ENCODE measurements at regions not wholly inside any gene's neighbourhood (a gene's known extent, or its start where the extent isn't known, plus 50 kb on each side); places are given as distances from the start of the nearest gene placed in this dataset.

DNA sequence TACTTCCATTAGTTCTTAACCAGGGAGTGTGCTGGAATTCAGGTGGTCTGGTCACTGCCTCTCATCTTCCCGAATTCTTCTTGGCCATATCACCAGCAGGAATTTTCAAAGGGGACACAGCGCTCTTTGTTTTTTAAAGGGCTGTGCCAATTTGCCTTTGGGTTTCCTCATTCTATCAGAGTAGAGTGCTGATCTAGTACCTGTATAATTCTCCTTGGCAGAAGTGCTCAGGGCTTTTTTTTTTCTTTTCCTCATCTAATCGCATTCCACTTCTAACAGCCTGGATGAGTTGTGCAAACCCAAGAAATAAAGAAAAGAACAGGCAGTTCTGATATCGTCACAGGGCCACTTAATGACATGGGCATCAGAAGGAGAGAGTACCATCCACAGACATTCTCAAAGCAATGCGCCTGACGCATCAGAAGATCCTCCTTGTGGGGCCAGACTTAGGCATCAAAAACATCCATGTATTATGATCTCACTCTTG, 121.0 kb downstream of the ASB7 start:
- Histone ChIP-seq H3K9me1 (ENCODE audit: control insufficient read depth, insufficient read depth, low read length) (no peaks in the 10 kb centered on the region), H3K4me3 (no peak overlapping the region), H3K27me3 (ENCODE audit: control insufficient read depth in 2 of 2, insufficient read depth in 2 of 2, low read length in 2 of 2) (peaks cover 8 to 37% of the 10 kb centered on the region in 2 experiments; a peak in 3 of 5 replicates), H3K9ac (ENCODE audit: insufficient read depth in 1 of 2, low read depth in 2 of 2, low read length in 2 of 2) (no peak overlapping the region), H2AFZ (ENCODE audit: low read depth, low read length) (no peak overlapping the region), H3K4me1 (replicated peaks in 1 of 2; ENCODE audit: control insufficient read depth in 2 of 2, insufficient read depth in 2 of 2, low read length in 2 of 2) (no peaks in the 10 kb centered on the region), H3K36me3 (ENCODE audit: control insufficient read depth, insufficient read depth, low read length) (no peaks in the 10 kb centered on the region), H3K27ac (ENCODE audit: extremely low read depth, low read depth, low read length) (no peak overlapping the region), H3K9me3 (replicated peaks; ENCODE audit: control insufficient read depth, insufficient read depth, low read depth, low read length) (no peaks in the 10 kb centered on the region), H4K20me1 (replicated peaks; ENCODE audit: control insufficient read depth, insufficient read depth, low read length) (no peaks in the 10 kb centered on the region), H3K4me2 (ENCODE audit: insufficient read depth, low read length) (no peak overlapping the region), H3K79me2 (ENCODE audit: control insufficient read depth, insufficient read depth, low read length) (no peaks in the 10 kb centered on the region)
- ATAC-seq (no peak), FAIRE-seq (no peak), DNase-seq (ENCODE audit: extremely low read depth in 1 of 4, low spot score in 3 of 4) (no peak)
- no TSS peak for BruUV-seq (replicated peaks)
- POLR2A ChIA-PET: interaction anchor here (0.7 kb wide), 1 partner anchor 134 kb away, joined by 3 read pairs; no protein-coding TSS in a partner anchor
- intact Hi-C loops (cut with micrococcal nuclease): no loop called here
- CTCF ChIA-PET (ENCODE audit: low intra/inter-chr PET ratio): no interaction called here
- 1% methylated on average over 6 of the region's 6 CpGs for WGBS (ENCODE audit: insufficient coverage, low coverage, missing lambda C conversion rate)
- in situ Hi-C loops (cut with MboI): no loop called here
- TF ChIP-seq, protein P1, sequence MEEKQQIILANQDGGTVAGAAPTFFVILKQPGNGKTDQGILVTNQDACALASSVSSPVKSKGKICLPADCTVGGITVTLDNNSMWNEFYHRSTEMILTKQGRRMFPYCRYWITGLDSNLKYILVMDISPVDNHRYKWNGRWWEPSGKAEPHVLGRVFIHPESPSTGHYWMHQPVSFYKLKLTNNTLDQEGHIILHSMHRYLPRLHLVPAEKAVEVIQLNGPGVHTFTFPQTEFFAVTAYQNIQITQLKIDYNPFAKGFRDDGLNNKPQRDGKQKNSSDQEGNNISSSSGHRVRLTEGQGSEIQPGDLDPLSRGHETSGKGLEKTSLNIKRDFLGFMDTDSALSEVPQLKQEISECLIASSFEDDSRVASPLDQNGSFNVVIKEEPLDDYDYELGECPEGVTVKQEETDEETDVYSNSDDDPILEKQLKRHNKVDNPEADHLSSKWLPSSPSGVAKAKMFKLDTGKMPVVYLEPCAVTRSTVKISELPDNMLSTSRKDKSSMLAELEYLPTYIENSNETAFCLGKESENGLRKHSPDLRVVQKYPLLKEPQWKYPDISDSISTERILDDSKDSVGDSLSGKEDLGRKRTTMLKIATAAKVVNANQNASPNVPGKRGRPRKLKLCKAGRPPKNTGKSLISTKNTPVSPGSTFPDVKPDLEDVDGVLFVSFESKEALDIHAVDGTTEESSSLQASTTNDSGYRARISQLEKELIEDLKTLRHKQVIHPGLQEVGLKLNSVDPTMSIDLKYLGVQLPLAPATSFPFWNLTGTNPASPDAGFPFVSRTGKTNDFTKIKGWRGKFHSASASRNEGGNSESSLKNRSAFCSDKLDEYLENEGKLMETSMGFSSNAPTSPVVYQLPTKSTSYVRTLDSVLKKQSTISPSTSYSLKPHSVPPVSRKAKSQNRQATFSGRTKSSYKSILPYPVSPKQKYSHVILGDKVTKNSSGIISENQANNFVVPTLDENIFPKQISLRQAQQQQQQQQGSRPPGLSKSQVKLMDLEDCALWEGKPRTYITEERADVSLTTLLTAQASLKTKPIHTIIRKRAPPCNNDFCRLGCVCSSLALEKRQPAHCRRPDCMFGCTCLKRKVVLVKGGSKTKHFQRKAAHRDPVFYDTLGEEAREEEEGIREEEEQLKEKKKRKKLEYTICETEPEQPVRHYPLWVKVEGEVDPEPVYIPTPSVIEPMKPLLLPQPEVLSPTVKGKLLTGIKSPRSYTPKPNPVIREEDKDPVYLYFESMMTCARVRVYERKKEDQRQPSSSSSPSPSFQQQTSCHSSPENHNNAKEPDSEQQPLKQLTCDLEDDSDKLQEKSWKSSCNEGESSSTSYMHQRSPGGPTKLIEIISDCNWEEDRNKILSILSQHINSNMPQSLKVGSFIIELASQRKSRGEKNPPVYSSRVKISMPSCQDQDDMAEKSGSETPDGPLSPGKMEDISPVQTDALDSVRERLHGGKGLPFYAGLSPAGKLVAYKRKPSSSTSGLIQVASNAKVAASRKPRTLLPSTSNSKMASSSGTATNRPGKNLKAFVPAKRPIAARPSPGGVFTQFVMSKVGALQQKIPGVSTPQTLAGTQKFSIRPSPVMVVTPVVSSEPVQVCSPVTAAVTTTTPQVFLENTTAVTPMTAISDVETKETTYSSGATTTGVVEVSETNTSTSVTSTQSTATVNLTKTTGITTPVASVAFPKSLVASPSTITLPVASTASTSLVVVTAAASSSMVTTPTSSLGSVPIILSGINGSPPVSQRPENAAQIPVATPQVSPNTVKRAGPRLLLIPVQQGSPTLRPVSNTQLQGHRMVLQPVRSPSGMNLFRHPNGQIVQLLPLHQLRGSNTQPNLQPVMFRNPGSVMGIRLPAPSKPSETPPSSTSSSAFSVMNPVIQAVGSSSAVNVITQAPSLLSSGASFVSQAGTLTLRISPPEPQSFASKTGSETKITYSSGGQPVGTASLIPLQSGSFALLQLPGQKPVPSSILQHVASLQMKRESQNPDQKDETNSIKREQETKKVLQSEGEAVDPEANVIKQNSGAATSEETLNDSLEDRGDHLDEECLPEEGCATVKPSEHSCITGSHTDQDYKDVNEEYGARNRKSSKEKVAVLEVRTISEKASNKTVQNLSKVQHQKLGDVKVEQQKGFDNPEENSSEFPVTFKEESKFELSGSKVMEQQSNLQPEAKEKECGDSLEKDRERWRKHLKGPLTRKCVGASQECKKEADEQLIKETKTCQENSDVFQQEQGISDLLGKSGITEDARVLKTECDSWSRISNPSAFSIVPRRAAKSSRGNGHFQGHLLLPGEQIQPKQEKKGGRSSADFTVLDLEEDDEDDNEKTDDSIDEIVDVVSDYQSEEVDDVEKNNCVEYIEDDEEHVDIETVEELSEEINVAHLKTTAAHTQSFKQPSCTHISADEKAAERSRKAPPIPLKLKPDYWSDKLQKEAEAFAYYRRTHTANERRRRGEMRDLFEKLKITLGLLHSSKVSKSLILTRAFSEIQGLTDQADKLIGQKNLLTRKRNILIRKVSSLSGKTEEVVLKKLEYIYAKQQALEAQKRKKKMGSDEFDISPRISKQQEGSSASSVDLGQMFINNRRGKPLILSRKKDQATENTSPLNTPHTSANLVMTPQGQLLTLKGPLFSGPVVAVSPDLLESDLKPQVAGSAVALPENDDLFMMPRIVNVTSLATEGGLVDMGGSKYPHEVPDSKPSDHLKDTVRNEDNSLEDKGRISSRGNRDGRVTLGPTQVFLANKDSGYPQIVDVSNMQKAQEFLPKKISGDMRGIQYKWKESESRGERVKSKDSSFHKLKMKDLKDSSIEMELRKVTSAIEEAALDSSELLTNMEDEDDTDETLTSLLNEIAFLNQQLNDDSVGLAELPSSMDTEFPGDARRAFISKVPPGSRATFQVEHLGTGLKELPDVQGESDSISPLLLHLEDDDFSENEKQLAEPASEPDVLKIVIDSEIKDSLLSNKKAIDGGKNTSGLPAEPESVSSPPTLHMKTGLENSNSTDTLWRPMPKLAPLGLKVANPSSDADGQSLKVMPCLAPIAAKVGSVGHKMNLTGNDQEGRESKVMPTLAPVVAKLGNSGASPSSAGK (IDR thresholded peaks at IDR 0.05): no peak
- no peak for TF ChIP-seq ZNF436 (CRISPR knock-in tag; IDR thresholded peaks at IDR 0.05)
- TF ChIP-seq, protein P2, sequence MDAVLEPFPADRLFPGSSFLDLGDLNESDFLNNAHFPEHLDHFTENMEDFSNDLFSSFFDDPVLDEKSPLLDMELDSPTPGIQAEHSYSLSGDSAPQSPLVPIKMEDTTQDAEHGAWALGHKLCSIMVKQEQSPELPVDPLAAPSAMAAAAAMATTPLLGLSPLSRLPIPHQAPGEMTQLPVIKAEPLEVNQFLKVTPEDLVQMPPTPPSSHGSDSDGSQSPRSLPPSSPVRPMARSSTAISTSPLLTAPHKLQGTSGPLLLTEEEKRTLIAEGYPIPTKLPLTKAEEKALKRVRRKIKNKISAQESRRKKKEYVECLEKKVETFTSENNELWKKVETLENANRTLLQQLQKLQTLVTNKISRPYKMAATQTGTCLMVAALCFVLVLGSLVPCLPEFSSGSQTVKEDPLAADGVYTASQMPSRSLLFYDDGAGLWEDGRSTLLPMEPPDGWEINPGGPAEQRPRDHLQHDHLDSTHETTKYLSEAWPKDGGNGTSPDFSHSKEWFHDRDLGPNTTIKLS (IDR thresholded peaks at IDR 0.05; ENCODE audit: borderline replicate concordance, low read depth): no peak
- TF ChIP-seq NFYB (IDR thresholded peaks at IDR 0.05; ENCODE audit: extremely low read depth, insufficient read length): no peak
- no peak for TF ChIP-seq ZZZ3 (IDR thresholded peaks at IDR 0.05)
- no peak for TF ChIP-seq NCOA1 (IDR thresholded peaks at IDR 0.05; ENCODE audit: low read depth)
- TF ChIP-seq ZNF174 (CRISPR knock-in tag; IDR thresholded peaks at IDR 0.05): no peak
- TF ChIP-seq CBFA2T2 (conservative IDR thresholded peaks at IDR 0.05): no peak
- TF ChIP-seq ZNF696 (CRISPR knock-in tag; conservative IDR thresholded peaks at IDR 0.05): no peak
- no peak for TF ChIP-seq SNIP1 (IDR thresholded peaks at IDR 0.05; ENCODE audit: low read depth)
- TF ChIP-seq ZNF507 (tag; conservative IDR thresholded peaks at IDR 0.05): no peak
- no peak for TF ChIP-seq IFI16 (CRISPR knock-in tag; IDR thresholded peaks at IDR 0.05)

Measured in K562 (cell line).